ENCODE measurements at regions not wholly inside any gene's neighbourhood (a gene's known extent, or its start where the extent isn't known, plus 50 kb on each side); places are given as distances from the start of the nearest gene placed in this dataset.

- DNase-seq (ENCODE audit: low spot score): no peak
Measured at GRCh38 chr2:212609479-212609878, 70.9 kb upstream of the ERBB4 start.

DNA sequence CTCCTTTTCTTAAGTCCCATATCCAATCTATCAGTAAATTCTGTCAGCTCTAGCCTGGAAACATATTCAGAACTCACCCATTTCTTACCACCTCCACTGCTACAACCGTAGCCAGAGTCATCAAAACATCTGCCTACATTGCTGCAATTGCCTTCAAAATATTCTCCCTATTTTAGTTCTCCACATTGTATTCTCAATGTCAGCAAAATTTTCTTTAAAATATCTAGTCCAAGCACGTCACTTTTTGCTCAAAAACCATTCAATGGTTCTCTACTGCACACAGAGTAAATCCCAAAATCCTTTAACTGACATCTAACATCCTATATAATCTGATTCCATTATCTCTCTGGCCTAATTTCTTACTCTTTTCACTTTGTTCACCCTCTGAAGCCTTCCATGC is 68.5 kb upstream of the ERBB4 start:
- no peak for DNase-seq (ENCODE audit: low spot score)

DNA sequence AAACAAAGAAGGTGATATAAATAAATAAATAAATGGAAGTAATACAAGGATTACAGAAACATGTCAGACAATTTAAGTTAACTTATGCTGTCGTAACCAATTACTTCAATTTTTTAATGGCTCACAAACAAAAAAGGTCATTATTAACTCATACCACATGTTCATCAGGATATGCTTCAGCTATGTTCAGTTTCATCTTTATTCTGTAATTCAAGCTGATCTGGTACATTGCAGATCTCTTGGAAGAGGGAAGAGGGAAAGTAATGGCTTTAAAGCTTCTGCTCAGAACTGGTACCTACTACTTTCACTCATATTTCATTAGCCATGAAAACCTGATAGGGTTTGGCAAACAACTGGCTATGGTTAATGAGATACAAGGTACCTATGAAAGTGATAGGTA is 67.6 kb upstream of the ERBB4 start:
- no peak for DNase-seq (ENCODE audit: low spot score)

DNA sequence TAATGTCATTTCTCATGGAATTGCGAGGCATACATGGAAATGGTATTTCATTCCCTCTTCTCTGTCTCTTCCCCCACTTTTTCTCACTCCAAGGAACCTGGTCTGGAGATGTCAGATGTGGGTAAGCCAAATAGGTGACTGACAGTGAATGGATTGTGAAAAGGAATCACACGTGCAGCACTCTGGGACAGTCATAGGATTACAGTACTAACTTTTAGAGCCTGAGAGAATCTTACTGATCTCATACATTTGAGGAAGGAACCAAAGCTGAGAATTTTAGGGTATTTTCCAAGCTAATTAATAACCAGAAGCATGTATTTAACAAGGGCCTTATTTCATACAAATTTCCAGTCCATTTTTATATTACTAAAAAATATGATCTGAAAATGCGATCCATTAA is 58.1 kb upstream of the ERBB4 start:
- no peak for DNase-seq (ENCODE audit: low spot score)

DNA sequence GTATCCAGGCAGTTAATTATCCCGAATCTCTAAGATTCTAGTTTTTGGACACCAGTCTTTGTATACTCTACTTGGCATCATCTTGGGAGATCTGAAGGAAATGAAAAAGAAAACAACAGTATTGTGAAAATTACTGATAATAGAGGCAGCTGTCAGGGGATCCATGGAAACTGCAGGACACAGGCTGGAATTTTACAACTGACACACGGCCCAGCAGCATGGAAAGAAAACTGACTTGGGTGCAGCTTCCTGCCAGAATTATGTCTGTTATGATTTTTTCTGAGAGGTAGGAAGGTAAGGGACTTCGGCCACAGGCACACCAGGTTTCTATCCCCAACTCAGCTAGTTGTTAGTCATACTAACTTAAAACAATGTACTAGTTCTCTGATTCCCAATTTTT is 57.7 kb upstream of the ERBB4 start:
- no peak for DNase-seq (ENCODE audit: low spot score)

GRCh38 chr2:212595036-212595654 is 56.5 kb upstream of the ERBB4 start:
- no peak for DNase-seq (ENCODE audit: low spot score)

DNA sequence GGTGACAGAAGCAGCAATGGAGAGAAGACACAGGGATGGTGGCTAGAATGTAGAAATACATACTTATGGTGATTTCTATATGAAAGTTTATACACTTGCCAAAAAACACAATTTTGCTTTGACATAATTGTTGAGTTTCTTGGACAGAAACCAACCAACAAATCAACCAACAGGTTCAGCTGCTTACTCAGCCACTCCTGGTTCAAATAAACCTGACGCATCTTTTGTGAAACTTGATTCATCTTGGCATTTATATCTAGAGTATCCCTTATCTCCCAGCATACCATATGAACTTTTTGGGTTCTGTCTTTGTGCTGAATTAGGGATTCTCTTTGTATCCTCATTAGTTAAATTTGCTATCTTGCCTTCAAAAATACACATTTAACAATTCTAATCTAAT is 54.1 kb upstream of the ERBB4 start:
- no peak for DNase-seq (ENCODE audit: low spot score)
